ENCODE measurements at regions not wholly inside any gene's neighbourhood (a gene's known extent, or its start where the extent isn't known, plus 50 kb on each side); places are given as distances from the start of the nearest gene placed in this dataset.

DNA sequence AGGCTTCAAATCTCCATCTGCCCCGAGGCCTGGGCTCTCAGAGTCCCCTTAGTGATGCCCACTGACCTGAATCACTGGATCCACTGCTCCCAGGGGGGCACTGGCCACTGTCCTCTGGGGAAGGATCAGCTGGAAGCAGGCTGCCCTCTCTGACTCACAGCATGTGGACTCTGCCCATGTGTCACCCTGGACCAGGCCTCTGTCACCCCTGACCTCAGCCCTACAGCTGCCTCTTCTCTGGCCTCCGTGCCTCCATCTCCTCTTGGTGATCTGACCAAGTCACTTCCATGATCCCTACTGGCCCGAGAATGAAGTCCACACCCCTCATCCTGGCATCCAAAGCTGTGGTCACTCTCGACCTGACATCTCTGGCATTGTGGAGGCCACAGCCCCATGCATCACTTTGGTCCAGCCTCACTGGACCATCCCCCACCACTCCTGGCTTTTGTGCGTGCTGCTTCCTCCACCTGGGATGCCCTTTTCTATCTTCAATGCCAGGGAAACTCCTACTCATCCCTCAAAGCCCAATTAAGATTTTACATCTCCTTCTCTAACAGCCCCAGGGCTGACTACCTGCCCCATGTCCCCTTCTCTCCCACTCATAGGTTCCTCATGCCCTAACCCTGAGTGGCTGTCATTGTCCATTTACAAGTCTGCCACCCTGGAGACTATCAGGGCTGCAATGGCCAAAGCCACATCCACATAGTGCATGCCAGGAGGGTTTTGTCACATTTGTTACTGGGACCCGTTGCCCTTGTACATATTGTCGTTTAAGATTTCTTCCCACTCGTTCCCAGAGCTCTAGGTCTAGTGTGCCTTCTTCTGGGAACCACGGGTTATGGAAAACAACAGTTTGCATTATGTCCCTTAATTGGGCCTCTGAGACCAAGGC, 685.0 kb downstream of the MATN1 start:
- Histone ChIP-seq H3K27me3 (ENCODE audit: control insufficient read depth, insufficient read depth, low read length) (no peaks in the 10 kb centered on the region), H3K4me3 (ENCODE audit: low read depth, low read length) (no peak overlapping the region), H3K36me3 (ENCODE audit: control insufficient read depth, insufficient read depth, low read length) (no peaks in the 10 kb centered on the region)
- no peak for DNase-seq (ENCODE audit: low read depth)
- no peak for TF ChIP-seq CTCF (IDR thresholded peaks at IDR 0.05; ENCODE audit: insufficient read depth, low read length, poor library complexity, severe bottlenecking)

GRCh38 chr1:30037251-30038118, 685.9 kb downstream of the MATN1 start:
- H3K36me3 ChIP-seq (ENCODE audit: control insufficient read depth, insufficient read depth, low read length): no peaks in the 10 kb centered on the region
- TF ChIP-seq CTCF (IDR thresholded peaks at IDR 0.05; ENCODE audit: insufficient read depth, low read length, poor library complexity, severe bottlenecking): no peak
- H3K4me3 ChIP-seq (ENCODE audit: low read depth, low read length): no peak overlapping the region
- no peaks in the 10 kb centered on the region for H3K27me3 ChIP-seq (ENCODE audit: control insufficient read depth, insufficient read depth, low read length)
- no peak for DNase-seq (ENCODE audit: low read depth)

DNA sequence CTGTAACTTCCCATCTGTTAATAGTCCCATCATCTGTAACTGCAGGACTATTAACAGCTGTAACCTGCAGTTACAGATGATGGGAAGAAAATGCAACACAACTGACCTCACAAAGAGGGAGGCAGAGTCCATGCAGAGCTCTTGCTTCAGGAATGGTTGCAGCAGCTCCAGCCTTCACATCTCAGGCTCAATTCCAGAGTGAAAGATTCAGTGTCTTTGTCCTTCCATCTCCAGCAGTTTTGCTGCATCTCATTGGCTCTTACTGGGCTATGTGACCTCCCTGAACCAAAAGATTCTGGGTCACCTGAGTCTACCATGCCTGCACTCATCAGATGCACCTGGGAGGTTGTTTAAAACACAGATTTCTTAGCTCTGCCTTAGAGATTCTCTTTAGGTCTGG, 686.7 kb downstream of the MATN1 start:
- H3K27me3 ChIP-seq (ENCODE audit: control insufficient read depth, insufficient read depth, low read length): no peaks in the 10 kb centered on the region
- no peak overlapping the region for H3K4me3 ChIP-seq (ENCODE audit: low read depth, low read length)
- no peaks in the 10 kb centered on the region for H3K36me3 ChIP-seq (ENCODE audit: control insufficient read depth, insufficient read depth, low read length)
- no peak for TF ChIP-seq CTCF (IDR thresholded peaks at IDR 0.05; ENCODE audit: insufficient read depth, low read length, poor library complexity, severe bottlenecking)
- DNase-seq (ENCODE audit: low read depth): no peak

DNA sequence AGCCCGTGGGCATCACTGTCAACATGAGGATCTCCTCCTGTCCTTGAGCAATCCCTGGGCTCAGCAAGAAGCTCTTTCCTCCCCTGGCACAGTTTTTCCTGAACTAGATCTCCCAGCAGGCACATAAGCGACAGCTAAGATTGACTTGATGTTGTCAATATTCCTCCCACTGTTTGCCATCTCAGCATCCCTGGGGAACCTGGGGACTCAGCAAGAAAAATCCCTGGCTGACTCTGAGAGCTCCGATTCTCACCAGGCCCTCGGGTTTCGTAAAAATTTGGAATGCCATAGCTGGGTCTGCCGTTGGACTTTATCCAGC, 687.2 kb downstream of the MATN1 start:
- no peak for TF ChIP-seq CTCF (IDR thresholded peaks at IDR 0.05; ENCODE audit: insufficient read depth, low read length, poor library complexity, severe bottlenecking)
- H3K36me3 ChIP-seq (ENCODE audit: control insufficient read depth, insufficient read depth, low read length): no peaks in the 10 kb centered on the region
- H3K4me3 ChIP-seq (ENCODE audit: low read depth, low read length): no peak overlapping the region
- DNase-seq (ENCODE audit: low read depth): no peak
- no peaks in the 10 kb centered on the region for H3K27me3 ChIP-seq (ENCODE audit: control insufficient read depth, insufficient read depth, low read length)

DNA sequence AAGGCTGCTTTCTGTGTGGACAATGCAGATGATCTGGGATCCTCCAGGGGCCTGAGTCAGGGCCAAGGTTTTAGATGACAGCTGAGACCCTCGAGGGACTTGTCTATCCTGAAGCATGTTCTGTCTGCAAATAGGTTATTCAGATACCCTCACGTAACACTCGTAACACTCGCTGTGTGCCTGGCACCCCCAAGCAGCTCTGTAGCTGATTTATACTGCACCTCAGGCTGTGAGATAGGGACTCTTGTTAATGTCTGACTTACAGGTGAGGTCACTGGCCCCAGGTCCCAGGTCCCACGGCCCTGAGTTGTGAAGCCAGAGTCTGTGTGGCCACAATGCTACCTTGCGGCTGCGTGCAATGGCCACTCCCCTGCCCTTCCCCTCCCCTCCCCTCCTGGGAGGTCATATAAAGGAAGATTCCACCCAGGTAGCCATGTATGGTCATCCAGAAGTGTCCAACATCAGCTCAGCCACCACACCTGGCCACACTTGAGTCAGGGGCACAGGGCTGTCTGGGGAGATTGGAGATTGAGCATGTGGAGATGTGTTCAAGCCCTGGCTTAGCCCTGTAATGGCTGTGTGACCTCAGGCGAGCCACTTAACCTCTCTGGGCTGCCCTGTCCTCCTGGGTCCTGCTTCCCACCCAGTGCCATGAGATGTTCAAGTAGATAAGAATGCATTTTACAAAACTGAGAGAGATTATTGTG, 687.7 kb downstream of the MATN1 start:
- Histone ChIP-seq H3K36me3 (ENCODE audit: control insufficient read depth, insufficient read depth, low read length) (no peaks in the 10 kb centered on the region), H3K27me3 (ENCODE audit: control insufficient read depth, insufficient read depth, low read length) (no peaks in the 10 kb centered on the region), H3K4me3 (ENCODE audit: low read depth, low read length) (no peak overlapping the region)
- DNase-seq (ENCODE audit: low read depth): no peak
- TF ChIP-seq CTCF (IDR thresholded peaks at IDR 0.05; ENCODE audit: insufficient read depth, low read length, poor library complexity, severe bottlenecking): no peak

Data from kidney epithelial cell (primary cell).